Brain microvascular endothelial cell (primary cell): ENCODE measurements at regions not wholly inside any gene's neighbourhood (a gene's known extent, or its start where the extent isn't known, plus 50 kb on each side); places are given as distances from the start of the nearest gene placed in this dataset.
"Not testable (repeated sequence)": the region's sequence is repeated elsewhere in the genome, so short reads cannot be mapped to it uniquely, and the experiment has no call there.

Experiments used
- DNase-seq: peaks from one replicate; pipeline ENCODE4 v3.0.0-alpha.2; 2020
- H3K27ac ChIP-seq: fragments of 250-450 bp; sonication (Bioruptor Pico); 2 replicates; pipeline ENCODE4 v1.5.1; 2020; ENCODE audit warnings: mild to moderate bottlenecking, moderate library complexity
- H3K27me3 ChIP-seq: fragments of 250-450 bp; sonication (Bioruptor Pico); replicated peaks from 2 replicates; pipeline ENCODE4 v1.5.1; 2020; ENCODE audit warnings: mild to moderate bottlenecking
- H3K36me3 ChIP-seq: fragments of 250-450 bp; sonication (Bioruptor Pico); replicated peaks from 2 replicates; pipeline ENCODE4 v1.5.1; 2020; ENCODE audit warnings: mild to moderate bottlenecking
- H3K4me3 ChIP-seq: 2 replicates; pipeline ENCODE4 v1.5.1; 2011; ENCODE audit warnings: low read depth, mild to moderate bottlenecking, control low read depth, low read length, moderate library complexity
- CTCF ChIP-seq: IDR thresholded peaks from 2 replicates; pipeline ENCODE4 v1.5.1; 2011; ENCODE audit warnings: low read depth, mild to moderate bottlenecking, moderate library complexity, low read length, control low read depth, inconsistent platforms; ENCODE audit errors: missing control alignments
- in situ Hi-C: cut with HindIII; loops from 2 replicates; pipeline ENCODE4 v1.10.0; 2017; ENCODE audit warnings: low sequenced_read_pairs, low pct_ligation_motif_present

GRCh38 chr10:90276894-90277475 lies 575.6 kb downstream of the KIF20B start:
- Histone ChIP-seq H3K27me3 (no peaks in the 10 kb centered on the region), H3K27ac (no peak overlapping the region), H3K4me3 (no peak overlapping the region), H3K36me3 (no peaks in the 10 kb centered on the region)
- peak; percentile 9 for DNase-seq
- in situ Hi-C loops = no loop called here
- TF ChIP-seq CTCF = no peak

GRCh38 chr10:90286406-90286805 lies 571.4 kb downstream of the HTR7 start:
- Histone ChIP-seq H3K4me3 (no peak overlapping the region), H3K27ac (no peak overlapping the region), H3K36me3 (no peaks in the 10 kb centered on the region), H3K27me3 (no peaks in the 10 kb centered on the region)
- no peak for DNase-seq
- TF ChIP-seq CTCF = no peak
- in situ Hi-C loops = no loop called here

- TF ChIP-seq CTCF = no peak
- Histone ChIP-seq H3K27ac (no peak overlapping the region), H3K36me3 (no peaks in the 10 kb centered on the region), H3K4me3 (no peak overlapping the region), H3K27me3 (no peaks in the 10 kb centered on the region)
- in situ Hi-C loops = no loop called here
- DNase-seq = no peak
Observed at GRCh38 chr10:90286941-90287340, 570.9 kb downstream of the HTR7 start.

- DNase-seq = peak; percentile 56
- in situ Hi-C loops = no loop called here
- Histone ChIP-seq H3K4me3 (no peak overlapping the region), H3K27ac (no peak overlapping the region), H3K27me3 (no peaks in the 10 kb centered on the region), H3K36me3 (no peaks in the 10 kb centered on the region)
- TF ChIP-seq CTCF = peak; percentile 66
Observed at GRCh38 chr10:90288391-90288933, 569.4 kb downstream of the HTR7 start.

- no peak for TF ChIP-seq CTCF
- in situ Hi-C loops = no loop called here
- peak; percentile 25 for DNase-seq
- H3K27me3 ChIP-seq = no peaks in the 10 kb centered on the region
- no peak overlapping the region for H3K4me3 ChIP-seq
- H3K27ac ChIP-seq = no peak overlapping the region
- no peaks in the 10 kb centered on the region for H3K36me3 ChIP-seq
Observed at GRCh38 chr10:90289037-90289436, 568.8 kb downstream of the HTR7 start.

DNA sequence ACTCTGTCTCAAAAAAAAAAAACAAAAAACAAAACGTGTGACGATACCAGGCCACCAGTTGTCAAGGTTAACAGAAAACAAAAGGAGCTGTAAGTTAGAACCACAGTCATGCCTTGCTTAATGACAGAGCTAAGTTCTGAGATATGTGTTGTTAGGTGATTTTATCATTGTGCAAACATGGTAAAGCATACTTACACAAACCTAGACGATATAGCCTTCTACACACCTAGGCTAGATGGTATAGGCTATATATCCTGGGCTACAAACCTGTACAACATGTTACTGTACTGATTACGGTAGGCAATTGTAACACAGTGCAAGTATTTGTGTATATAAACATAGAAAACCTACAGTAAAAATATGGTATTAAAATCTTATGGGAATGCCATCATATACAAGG lies 564.2 kb downstream of the HTR7 start:
- no peak overlapping the region for H3K27ac ChIP-seq
- in situ Hi-C loops = no loop called here
- no peak for TF ChIP-seq CTCF
- DNase-seq = no peak
- no peaks in the 10 kb centered on the region for H3K36me3 ChIP-seq
- H3K27me3 ChIP-seq = no peaks in the 10 kb centered on the region
- no peak overlapping the region for H3K4me3 ChIP-seq

- in situ Hi-C loops, H3K27ac ChIP-seq, H3K27me3 ChIP-seq, H3K36me3 ChIP-seq, H3K4me3 ChIP-seq, DNase-seq: not testable (repeated sequence)
Observed at GRCh38 chr10:90294821-90295540, 562.9 kb downstream of the HTR7 start.

DNA sequence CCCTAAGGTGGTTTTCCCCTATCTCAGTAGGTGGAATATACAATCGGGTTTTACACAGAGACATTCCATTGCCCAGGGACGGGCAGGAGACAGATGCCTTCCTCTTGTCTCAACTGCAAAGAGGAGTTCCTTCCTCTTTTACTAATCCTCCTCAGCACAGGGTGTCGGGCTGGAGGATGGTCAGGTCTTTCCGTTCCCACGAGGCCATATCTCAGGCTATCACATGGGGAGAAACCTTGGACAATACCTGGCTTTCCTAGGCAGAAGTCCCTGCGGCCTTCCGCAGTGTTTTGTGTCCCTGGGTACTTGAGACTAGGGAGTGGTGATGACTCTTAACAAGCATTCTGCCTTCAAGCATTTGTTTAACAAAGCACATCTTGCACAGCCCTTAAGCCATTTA lies 555.8 kb downstream of the HTR7 start:
- H3K27ac ChIP-seq, H3K27me3 ChIP-seq, DNase-seq, H3K4me3 ChIP-seq, in situ Hi-C loops, H3K36me3 ChIP-seq: not testable (repeated sequence)
